Small intestine (tissue), 7 donors: ENCODE measurements at regions not wholly inside any gene's neighbourhood (a gene's known extent, or its start where the extent isn't known, plus 50 kb on each side); places are given as distances from the start of the nearest gene placed in this dataset.

ENCODE experiments used
- DNase-seq, 2 donors: peaks; one replicate each; pipeline versions ENCODE4 v3.0.0 to v3.0.0-alpha.2; 2013
- FAIRE-seq: peaks from 2 replicates; lab custom pipeline; 2012; peaks lifted over from hg19 to GRCh38; lab: Jason Lieb, UNC
- H3K27ac ChIP-seq, 3 donors: one replicate each; pipeline ENCODE4 v1.5.1; 2013; ENCODE audit warnings: low read length in 2 of 3, mild to moderate bottlenecking in 2 of 3, control low read depth in 1 of 3, inconsistent platforms in 1 of 3, low read depth in 1 of 3, moderate library complexity in 1 of 3
- H3K27me3 ChIP-seq, 3 donors: one replicate each; pipeline ENCODE4 v1.6.1; 2013; ENCODE audit warnings: low read length in 3 of 3, inconsistent platforms in 1 of 3; ENCODE audit not compliant: control insufficient read depth in 3 of 3, insufficient read depth in 3 of 3
- H3K36me3 ChIP-seq, 3 donors: one replicate each; pipeline ENCODE4 v1.6.1; 2013; ENCODE audit warnings: low read length in 3 of 3, inconsistent platforms in 1 of 3, low read depth in 1 of 3, mild to moderate bottlenecking in 1 of 3, moderate library complexity in 1 of 3; ENCODE audit not compliant: control insufficient read depth in 3 of 3, insufficient read depth in 2 of 3
- H3K4me1 ChIP-seq, 3 donors: one replicate each; pipeline ENCODE4 v1.6.1; 2013; ENCODE audit warnings: low read length in 2 of 3, inconsistent platforms in 1 of 3, low read depth in 1 of 3, mild to moderate bottlenecking in 1 of 3, moderate library complexity in 1 of 3; ENCODE audit not compliant: control insufficient read depth in 3 of 3, insufficient read depth in 2 of 3
- H3K4me3 ChIP-seq, 3 donors: one replicate each; pipeline ENCODE4 v1.5.1; 2013; ENCODE audit warnings: low read length in 3 of 3, control low read depth in 1 of 3, inconsistent platforms in 1 of 3, low read depth in 1 of 3, mild to moderate bottlenecking in 1 of 3, moderate library complexity in 1 of 3
- H3K9me3 ChIP-seq, 2 donors: one replicate each; pipeline ENCODE4 v1.6.1; 2013; ENCODE audit warnings: low read depth in 1 of 2, low read length in 1 of 2; ENCODE audit not compliant: control insufficient read depth in 2 of 2, insufficient read depth in 1 of 2
- WGBS, 3 donors: extraction: QIAGEN DNeasy Blood & Tissue Kit; methylation state at CpG; one replicate each; pipeline ENCODE4 v1.1.7; 2013; 5-methylcytosine and 5-hydroxymethylcytosine counted together
- donor health status: healthy with polysubstance abuse.
- donor health status: control.
- donor health status: control.
- donor health status: Bipolar disorder and iron deficiency.
- donor health status: healthy.

GRCh38 chr11:95442531-95443050 is 211.6 kb upstream of the SESN3 start:
- FAIRE-seq (no peak), DNase-seq (no peak)
- no peaks in the 10 kb centered on the region for H3K4me1 ChIP-seq
- 81 to 90% (median 88%) methylated on average over 3 of the region's 3 CpGs for WGBS, 3 donors
- H3K27me3 ChIP-seq: no peaks in the 10 kb centered on the region
- H3K27ac ChIP-seq: no peak overlapping the region
- peaks cover 0 to 9% of the 10 kb centered on the region in 2 donors for H3K9me3 ChIP-seq
- H3K36me3 ChIP-seq: no peaks in the 10 kb centered on the region
- H3K4me3 ChIP-seq: no peak overlapping the region

GRCh38 chr11:95435628-95436353 is 204.8 kb upstream of the SESN3 start:
- no peak overlapping the region for H3K4me3 ChIP-seq
- H3K27ac ChIP-seq: no peak overlapping the region
- H3K4me1 ChIP-seq: no peaks in the 10 kb centered on the region
- FAIRE-seq: no peak
- H3K9me3 ChIP-seq: peaks cover 0 to 5% of the 10 kb centered on the region in 2 donors
- no peaks in the 10 kb centered on the region for H3K27me3 ChIP-seq
- no peak for DNase-seq
- WGBS, 3 donors: 95 to 98% (median 95%) methylated on average over 6 to 7 of the region's 9 CpGs
- no peaks in the 10 kb centered on the region for H3K36me3 ChIP-seq

DNA sequence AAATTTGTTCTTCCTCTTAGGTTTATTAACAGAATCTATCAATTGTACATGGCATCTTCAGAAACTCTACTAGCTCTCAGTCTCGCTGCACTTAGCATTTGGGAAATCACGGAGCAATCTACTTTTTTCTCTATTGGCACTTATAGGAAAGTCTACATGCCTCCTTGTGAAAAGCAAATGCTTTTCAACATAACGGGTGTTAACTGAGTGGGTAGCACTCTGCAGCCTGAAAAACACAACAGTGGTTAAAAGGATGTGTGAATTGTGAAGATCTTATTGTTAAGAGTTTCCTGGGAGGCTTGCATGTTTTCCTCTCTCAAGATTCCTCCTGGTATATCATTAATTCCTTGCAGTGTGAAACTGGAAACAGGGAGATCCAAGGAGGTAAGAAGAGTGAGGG is 204.2 kb upstream of the SESN3 start:
- Histone ChIP-seq H3K4me1 (no peaks in the 10 kb centered on the region), H3K9me3 (peaks cover 0 to 5% of the 10 kb centered on the region in 2 donors), H3K27ac (no peak overlapping the region), H3K36me3 (no peaks in the 10 kb centered on the region), H3K27me3 (no peaks in the 10 kb centered on the region), H3K4me3 (no peak overlapping the region)
- FAIRE-seq (no peak), DNase-seq (no peak)
- WGBS, 3 donors: 78 to 83% (median 81%) methylated on average over 3 of the region's 3 CpGs

DNA sequence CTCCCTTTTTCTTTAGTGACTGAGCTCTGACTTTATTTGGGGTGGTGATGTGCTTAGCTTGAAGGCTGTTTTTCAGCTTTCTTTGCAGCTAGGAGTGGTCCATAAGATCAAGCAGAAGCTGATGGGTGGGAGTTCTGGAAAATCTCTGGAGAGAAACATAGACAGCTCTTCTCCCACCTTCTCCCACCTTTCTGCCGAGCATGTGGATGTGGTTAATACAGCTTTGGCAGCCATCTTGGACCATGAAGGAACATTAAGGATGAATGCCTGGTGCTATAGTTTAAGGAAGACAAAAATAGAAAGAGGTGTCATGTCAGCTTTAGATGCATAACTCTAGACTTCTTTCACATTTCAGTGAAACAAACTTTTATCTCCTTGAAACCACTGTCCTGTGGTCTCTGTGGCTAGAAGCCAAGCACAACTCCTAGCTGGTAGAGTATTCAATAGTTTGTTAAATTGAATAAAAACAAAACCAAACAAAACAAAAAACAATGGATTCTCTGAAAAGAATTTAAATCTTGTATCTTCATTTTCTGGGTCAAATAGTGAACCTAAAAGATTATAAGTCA is 203.6 kb upstream of the SESN3 start:
- FAIRE-seq (no peak), DNase-seq (no peak)
- Histone ChIP-seq H3K36me3 (no peaks in the 10 kb centered on the region), H3K9me3 (peaks cover 0 to 5% of the 10 kb centered on the region in 2 donors), H3K27me3 (no peaks in the 10 kb centered on the region), H3K27ac (no peak overlapping the region), H3K4me1 (no peaks in the 10 kb centered on the region), H3K4me3 (no peak overlapping the region)
- 67 to 94% (median 79%) methylated on average over 1 of the region's 1 CpG for WGBS, 3 donors

DNA sequence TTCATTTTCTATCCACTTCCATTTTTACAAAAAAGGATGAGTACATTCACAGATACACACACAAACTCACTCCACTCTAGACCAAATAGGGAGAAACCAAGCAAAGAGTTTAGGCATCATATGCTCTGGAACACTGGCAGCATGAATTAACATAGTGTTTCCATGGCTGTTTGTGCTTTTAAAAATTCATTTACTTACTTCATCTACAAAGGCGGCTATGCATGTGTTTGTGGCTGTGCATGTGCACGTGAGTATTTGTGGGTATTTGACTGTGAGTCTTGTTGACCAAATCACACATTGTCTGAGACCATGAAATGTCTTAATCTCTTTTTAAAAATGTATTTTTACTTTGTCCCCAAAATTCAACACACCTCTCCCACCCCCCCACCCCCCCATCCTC is 203.0 kb upstream of the SESN3 start:
- no peaks in the 10 kb centered on the region for H3K4me1 ChIP-seq
- peaks cover 0 to 5% of the 10 kb centered on the region in 2 donors for H3K9me3 ChIP-seq
- DNase-seq (no peak), FAIRE-seq (no peak)
- H3K4me3 ChIP-seq: no peak overlapping the region
- no peak overlapping the region for H3K27ac ChIP-seq
- H3K27me3 ChIP-seq: no peaks in the 10 kb centered on the region
- 84 to 97% (median 91%) methylated on average over 2 of the region's 2 CpGs for WGBS, 3 donors
- H3K36me3 ChIP-seq: no peaks in the 10 kb centered on the region

GRCh38 chr11:95432714-95433503 is 201.9 kb upstream of the SESN3 start:
- FAIRE-seq (no peak), DNase-seq (peak in 1 of 2 donors; percentile 1)
- no peaks in the 10 kb centered on the region for H3K36me3 ChIP-seq
- no peak overlapping the region for H3K4me3 ChIP-seq
- H3K27me3 ChIP-seq: no peaks in the 10 kb centered on the region
- peaks cover 0 to 5% of the 10 kb centered on the region in 2 donors for H3K9me3 ChIP-seq
- H3K4me1 ChIP-seq: no peaks in the 10 kb centered on the region
- no peak overlapping the region for H3K27ac ChIP-seq
- WGBS, 3 donors: 47 to 79% (median 57%) methylated on average over 4 of the region's 4 CpGs

GRCh38 chr11:95429376-95429907 is 198.4 kb upstream of the SESN3 start:
- FAIRE-seq: no peak
- Histone ChIP-seq H3K27me3 (peaks cover 0 to 1% (median 0%) of the 10 kb centered on the region in 3 donors), H3K27ac (no peak overlapping the region), H3K4me3 (no peak overlapping the region), H3K9me3 (peaks cover 0 to 5% of the 10 kb centered on the region in 2 donors), H3K36me3 (no peaks in the 10 kb centered on the region), H3K4me1 (no peaks in the 10 kb centered on the region)
- WGBS, 3 donors: 52 to 62% (median 55%) methylated on average over 1 of the region's 1 CpG
- DNase-seq: no peak

DNA sequence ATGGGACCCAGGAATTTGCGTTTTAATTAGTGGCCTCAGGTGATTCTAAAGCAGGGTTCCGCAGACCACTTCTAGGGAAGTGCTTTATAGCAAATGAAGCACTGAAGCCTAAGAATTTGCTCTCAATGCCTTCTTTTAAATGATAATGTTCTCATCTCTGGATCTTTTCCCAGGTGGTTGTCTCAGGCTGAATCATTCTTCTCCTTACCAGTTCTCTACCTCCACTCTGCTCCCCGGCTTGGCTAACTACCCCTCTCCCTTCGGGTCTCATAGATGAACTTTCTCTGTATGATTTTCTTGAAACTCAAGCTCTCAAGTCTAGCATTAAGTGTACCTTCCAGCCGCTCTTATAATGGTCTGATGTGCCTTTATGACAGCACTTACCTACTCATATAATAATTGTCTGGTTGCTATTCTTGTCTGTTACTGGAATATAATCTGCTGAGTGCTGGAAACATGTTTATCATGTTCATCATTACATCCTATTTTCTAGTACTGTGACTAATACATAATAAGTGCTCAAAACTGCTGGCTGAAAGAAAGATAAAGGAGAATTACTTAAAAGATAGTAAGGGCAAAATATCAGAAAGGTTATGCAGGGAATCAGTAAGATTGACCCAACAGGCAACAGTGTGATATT is 195.9 kb upstream of the SESN3 start:
- no peak overlapping the region for H3K27ac ChIP-seq
- WGBS, 3 donors: 85 to 89% (median 88%) methylated on average over 5 of the region's 5 CpGs
- H3K9me3 ChIP-seq: no peaks in the 10 kb centered on the region
- H3K36me3 ChIP-seq: no peaks in the 10 kb centered on the region
- DNase-seq: no peak
- H3K4me3 ChIP-seq: no peak overlapping the region
- FAIRE-seq: no peak
- peaks cover 0 to 1% (median 0%) of the 10 kb centered on the region in 3 donors for H3K27me3 ChIP-seq
- no peaks in the 10 kb centered on the region for H3K4me1 ChIP-seq
